ENCODE measurements at regions not wholly inside any gene's neighbourhood (a gene's known extent, or its start where the extent isn't known, plus 50 kb on each side); places are given as distances from the start of the nearest gene placed in this dataset.
A peak's percentile ranks its signal among the peaks of the same experiment; 100 is the strongest.

- Histone ChIP-seq H3K4me1 (no peaks in the 10 kb centered on the region), H3K9me3 (no peaks in the 10 kb centered on the region), H3K36me3 (no peaks in the 10 kb centered on the region), H3K27me3 (peaks cover 4% of the 10 kb centered on the region), H3K4me3 (ENCODE audit: low read depth, low read length) (no peak overlapping the region)
- no peak for TF ChIP-seq CTCF (IDR thresholded peaks at IDR 0.05; ENCODE audit: low read depth, low read length)
- DNase-seq, result no peak
Measured at GRCh38 chr10:27451054-27451453, 53.0 kb upstream of the RAB18 start.

- no peaks in the 10 kb centered on the region for H3K9me3 ChIP-seq
- H3K27me3 ChIP-seq, result peaks cover 4% of the 10 kb centered on the region
- TF ChIP-seq CTCF (IDR thresholded peaks at IDR 0.05; ENCODE audit: low read depth, low read length), result no peak
- no peak overlapping the region for H3K4me3 ChIP-seq (ENCODE audit: low read depth, low read length)
- H3K36me3 ChIP-seq, result no peaks in the 10 kb centered on the region
- H3K4me1 ChIP-seq, result no peaks in the 10 kb centered on the region
- no peak for DNase-seq
Measured at GRCh38 chr10:27450225-27450624, 53.9 kb upstream of the RAB18 start.

GRCh38 chr10:27449571-27449970, 54.5 kb upstream of the RAB18 start:
- peaks cover 4% of the 10 kb centered on the region for H3K27me3 ChIP-seq
- H3K4me1 ChIP-seq, result no peaks in the 10 kb centered on the region
- no peak overlapping the region for H3K4me3 ChIP-seq (ENCODE audit: low read depth, low read length)
- H3K36me3 ChIP-seq, result no peaks in the 10 kb centered on the region
- H3K9me3 ChIP-seq, result no peaks in the 10 kb centered on the region
- DNase-seq, result no peak
- no peak for TF ChIP-seq CTCF (IDR thresholded peaks at IDR 0.05; ENCODE audit: low read depth, low read length)

- Histone ChIP-seq H3K36me3 (no peaks in the 10 kb centered on the region), H3K9me3 (no peaks in the 10 kb centered on the region), H3K4me3 (ENCODE audit: low read depth, low read length) (no peak overlapping the region), H3K4me1 (no peaks in the 10 kb centered on the region), H3K27me3 (peaks cover 4% of the 10 kb centered on the region)
- DNase-seq, result no peak
- TF ChIP-seq CTCF (IDR thresholded peaks at IDR 0.05; ENCODE audit: low read depth, low read length), result no peak
Measured at GRCh38 chr10:27448921-27449320, 55.2 kb upstream of the RAB18 start.

- Histone ChIP-seq H3K36me3 (no peaks in the 10 kb centered on the region), H3K9me3 (no peaks in the 10 kb centered on the region), H3K4me3 (ENCODE audit: low read depth, low read length) (no peak overlapping the region), H3K4me1 (no peaks in the 10 kb centered on the region), H3K27me3 (peaks cover 4% of the 10 kb centered on the region)
- DNase-seq, result no peak
- no peak for TF ChIP-seq CTCF (IDR thresholded peaks at IDR 0.05; ENCODE audit: low read depth, low read length)
Measured at GRCh38 chr10:27447540-27447939, 56.6 kb upstream of the RAB18 start.

- no peaks in the 10 kb centered on the region for H3K36me3 ChIP-seq
- peaks cover 4% of the 10 kb centered on the region for H3K27me3 ChIP-seq
- no peak overlapping the region for H3K4me3 ChIP-seq (ENCODE audit: low read depth, low read length)
- H3K9me3 ChIP-seq, result no peaks in the 10 kb centered on the region
- TF ChIP-seq CTCF (IDR thresholded peaks at IDR 0.05; ENCODE audit: low read depth, low read length), result peak; percentile 33
- no peaks in the 10 kb centered on the region for H3K4me1 ChIP-seq
- no peak for DNase-seq
Measured at GRCh38 chr10:27446091-27446918, 57.8 kb upstream of the RAB18 start.
